22Rv1 (cell line): ENCODE measurements at regions not wholly inside any gene's neighbourhood (a gene's known extent, or its start where the extent isn't known, plus 50 kb on each side); places are given as distances from the start of the nearest gene placed in this dataset.

Experiments
- CTCF ChIP-seq: fragments of 450-650 bp; IDR thresholded peaks from 2 replicates; pipeline ENCODE4 v1.5.1; 2017; ENCODE audit warnings: mild to moderate bottlenecking
- ZFX ChIP-seq: fragments of 450-650 bp; IDR thresholded peaks from 2 replicates; pipeline ENCODE4 v1.6.1; 2017; ENCODE audit warnings: antibody characterized with exemption, borderline replicate concordance

GRCh38 chr15:56839641-56840040 lies 78.8 kb upstream of the TCF12 start:
- no peak for TF ChIP-seq CTCF
- TF ChIP-seq ZFX, result no peak
